ENCODE measurements at regions not wholly inside any gene's neighbourhood (a gene's known extent, or its start where the extent isn't known, plus 50 kb on each side); places are given as distances from the start of the nearest gene placed in this dataset.

DNA sequence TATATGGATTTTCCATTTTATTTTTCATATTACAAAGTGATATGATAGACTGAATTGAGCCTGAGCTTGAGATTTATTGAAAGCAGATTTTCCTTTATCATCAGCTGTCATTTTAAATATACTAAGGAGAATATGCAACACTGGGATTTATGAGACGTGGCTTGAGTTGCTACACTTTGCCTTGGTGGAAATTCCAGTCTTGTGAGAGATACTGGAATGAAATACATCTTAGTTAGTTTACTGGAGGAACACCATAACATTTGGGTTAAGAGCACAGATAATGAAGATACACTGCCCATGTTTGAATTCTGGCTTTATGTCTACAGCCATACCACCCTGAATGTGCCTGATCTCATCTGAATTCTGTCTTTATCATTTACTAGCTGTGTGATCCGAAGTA, 86.5 kb upstream of the IFNGR1 start (continued):
- TF ChIP-seq, protein P1, sequence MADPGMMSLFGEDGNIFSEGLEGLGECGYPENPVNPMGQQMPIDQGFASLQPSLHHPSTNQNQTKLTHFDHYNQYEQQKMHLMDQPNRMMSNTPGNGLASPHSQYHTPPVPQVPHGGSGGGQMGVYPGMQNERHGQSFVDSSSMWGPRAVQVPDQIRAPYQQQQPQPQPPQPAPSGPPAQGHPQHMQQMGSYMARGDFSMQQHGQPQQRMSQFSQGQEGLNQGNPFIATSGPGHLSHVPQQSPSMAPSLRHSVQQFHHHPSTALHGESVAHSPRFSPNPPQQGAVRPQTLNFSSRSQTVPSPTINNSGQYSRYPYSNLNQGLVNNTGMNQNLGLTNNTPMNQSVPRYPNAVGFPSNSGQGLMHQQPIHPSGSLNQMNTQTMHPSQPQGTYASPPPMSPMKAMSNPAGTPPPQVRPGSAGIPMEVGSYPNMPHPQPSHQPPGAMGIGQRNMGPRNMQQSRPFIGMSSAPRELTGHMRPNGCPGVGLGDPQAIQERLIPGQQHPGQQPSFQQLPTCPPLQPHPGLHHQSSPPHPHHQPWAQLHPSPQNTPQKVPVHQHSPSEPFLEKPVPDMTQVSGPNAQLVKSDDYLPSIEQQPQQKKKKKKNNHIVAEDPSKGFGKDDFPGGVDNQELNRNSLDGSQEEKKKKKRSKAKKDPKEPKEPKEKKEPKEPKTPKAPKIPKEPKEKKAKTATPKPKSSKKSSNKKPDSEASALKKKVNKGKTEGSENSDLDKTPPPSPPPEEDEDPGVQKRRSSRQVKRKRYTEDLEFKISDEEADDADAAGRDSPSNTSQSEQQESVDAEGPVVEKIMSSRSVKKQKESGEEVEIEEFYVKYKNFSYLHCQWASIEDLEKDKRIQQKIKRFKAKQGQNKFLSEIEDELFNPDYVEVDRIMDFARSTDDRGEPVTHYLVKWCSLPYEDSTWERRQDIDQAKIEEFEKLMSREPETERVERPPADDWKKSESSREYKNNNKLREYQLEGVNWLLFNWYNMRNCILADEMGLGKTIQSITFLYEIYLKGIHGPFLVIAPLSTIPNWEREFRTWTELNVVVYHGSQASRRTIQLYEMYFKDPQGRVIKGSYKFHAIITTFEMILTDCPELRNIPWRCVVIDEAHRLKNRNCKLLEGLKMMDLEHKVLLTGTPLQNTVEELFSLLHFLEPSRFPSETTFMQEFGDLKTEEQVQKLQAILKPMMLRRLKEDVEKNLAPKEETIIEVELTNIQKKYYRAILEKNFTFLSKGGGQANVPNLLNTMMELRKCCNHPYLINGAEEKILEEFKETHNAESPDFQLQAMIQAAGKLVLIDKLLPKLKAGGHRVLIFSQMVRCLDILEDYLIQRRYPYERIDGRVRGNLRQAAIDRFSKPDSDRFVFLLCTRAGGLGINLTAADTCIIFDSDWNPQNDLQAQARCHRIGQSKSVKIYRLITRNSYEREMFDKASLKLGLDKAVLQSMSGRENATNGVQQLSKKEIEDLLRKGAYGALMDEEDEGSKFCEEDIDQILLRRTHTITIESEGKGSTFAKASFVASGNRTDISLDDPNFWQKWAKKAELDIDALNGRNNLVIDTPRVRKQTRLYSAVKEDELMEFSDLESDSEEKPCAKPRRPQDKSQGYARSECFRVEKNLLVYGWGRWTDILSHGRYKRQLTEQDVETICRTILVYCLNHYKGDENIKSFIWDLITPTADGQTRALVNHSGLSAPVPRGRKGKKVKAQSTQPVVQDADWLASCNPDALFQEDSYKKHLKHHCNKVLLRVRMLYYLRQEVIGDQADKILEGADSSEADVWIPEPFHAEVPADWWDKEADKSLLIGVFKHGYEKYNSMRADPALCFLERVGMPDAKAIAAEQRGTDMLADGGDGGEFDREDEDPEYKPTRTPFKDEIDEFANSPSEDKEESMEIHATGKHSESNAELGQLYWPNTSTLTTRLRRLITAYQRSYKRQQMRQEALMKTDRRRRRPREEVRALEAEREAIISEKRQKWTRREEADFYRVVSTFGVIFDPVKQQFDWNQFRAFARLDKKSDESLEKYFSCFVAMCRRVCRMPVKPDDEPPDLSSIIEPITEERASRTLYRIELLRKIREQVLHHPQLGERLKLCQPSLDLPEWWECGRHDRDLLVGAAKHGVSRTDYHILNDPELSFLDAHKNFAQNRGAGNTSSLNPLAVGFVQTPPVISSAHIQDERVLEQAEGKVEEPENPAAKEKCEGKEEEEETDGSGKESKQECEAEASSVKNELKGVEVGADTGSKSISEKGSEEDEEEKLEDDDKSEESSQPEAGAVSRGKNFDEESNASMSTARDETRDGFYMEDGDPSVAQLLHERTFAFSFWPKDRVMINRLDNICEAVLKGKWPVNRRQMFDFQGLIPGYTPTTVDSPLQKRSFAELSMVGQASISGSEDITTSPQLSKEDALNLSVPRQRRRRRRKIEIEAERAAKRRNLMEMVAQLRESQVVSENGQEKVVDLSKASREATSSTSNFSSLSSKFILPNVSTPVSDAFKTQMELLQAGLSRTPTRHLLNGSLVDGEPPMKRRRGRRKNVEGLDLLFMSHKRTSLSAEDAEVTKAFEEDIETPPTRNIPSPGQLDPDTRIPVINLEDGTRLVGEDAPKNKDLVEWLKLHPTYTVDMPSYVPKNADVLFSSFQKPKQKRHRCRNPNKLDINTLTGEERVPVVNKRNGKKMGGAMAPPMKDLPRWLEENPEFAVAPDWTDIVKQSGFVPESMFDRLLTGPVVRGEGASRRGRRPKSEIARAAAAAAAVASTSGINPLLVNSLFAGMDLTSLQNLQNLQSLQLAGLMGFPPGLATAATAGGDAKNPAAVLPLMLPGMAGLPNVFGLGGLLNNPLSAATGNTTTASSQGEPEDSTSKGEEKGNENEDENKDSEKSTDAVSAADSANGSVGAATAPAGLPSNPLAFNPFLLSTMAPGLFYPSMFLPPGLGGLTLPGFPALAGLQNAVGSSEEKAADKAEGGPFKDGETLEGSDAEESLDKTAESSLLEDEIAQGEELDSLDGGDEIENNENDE (IDR thresholded peaks at IDR 0.05; ENCODE audit: insufficient replicate concordance, low read length) = no peak
- no peak for TF ChIP-seq KDM5A (IDR thresholded peaks at IDR 0.05; ENCODE audit: low read length)
- TF ChIP-seq SP1 (IDR thresholded peaks at IDR 0.05; ENCODE audit: low read depth, low read length) = no peak
- TF ChIP-seq, protein P2, sequence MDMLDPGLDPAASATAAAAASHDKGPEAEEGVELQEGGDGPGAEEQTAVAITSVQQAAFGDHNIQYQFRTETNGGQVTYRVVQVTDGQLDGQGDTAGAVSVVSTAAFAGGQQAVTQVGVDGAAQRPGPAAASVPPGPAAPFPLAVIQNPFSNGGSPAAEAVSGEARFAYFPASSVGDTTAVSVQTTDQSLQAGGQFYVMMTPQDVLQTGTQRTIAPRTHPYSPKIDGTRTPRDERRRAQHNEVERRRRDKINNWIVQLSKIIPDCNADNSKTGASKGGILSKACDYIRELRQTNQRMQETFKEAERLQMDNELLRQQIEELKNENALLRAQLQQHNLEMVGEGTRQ (IDR thresholded peaks at IDR 0.05; ENCODE audit: low read length) = no peak
- TF ChIP-seq, protein P3, sequence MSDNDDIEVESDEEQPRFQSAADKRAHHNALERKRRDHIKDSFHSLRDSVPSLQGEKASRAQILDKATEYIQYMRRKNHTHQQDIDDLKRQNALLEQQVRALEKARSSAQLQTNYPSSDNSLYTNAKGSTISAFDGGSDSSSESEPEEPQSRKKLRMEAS (IDR thresholded peaks at IDR 0.05) = no peak
- TF ChIP-seq RBBP5 (IDR thresholded peaks at IDR 0.05; ENCODE audit: borderline replicate concordance, low read depth, low read length) = no peak

Measured in H1 (cell line).